ENCODE measurements at regions not wholly inside any gene's neighbourhood (a gene's known extent, or its start where the extent isn't known, plus 50 kb on each side); places are given as distances from the start of the nearest gene placed in this dataset.

- TF ChIP-seq CTCF (IDR thresholded peaks at IDR 0.05 in 4 of 5, conservative IDR thresholded peaks at IDR 0.05 in 1 of 5) (no peak), POLR2A (IDR thresholded peaks at IDR 0.05) (no peak)
These were observed 251.9 kb upstream of the NR3C2 start for GRCh38 chr4:148693913-148694649.

Measured in gastrocnemius medialis (tissue), 4 donors.